Heart right ventricle (tissue), 16 donors: ENCODE measurements at regions not wholly inside any gene's neighbourhood (a gene's known extent, or its start where the extent isn't known, plus 50 kb on each side); places are given as distances from the start of the nearest gene placed in this dataset.

ENCODE experiments used
- ATAC-seq, 8 donors: fragments of 200-7000 bp; cut with Tn5 transposase; one replicate each; pipeline ENCODE4 v1.9.1; 2020; ENCODE audit warnings: mild to moderate bottlenecking in 8 of 8, moderate library complexity in 8 of 8, moderate number of reproducible peaks in 1 of 8
- DNase-seq, 2 donors: peaks; one replicate each; pipeline ENCODE4 v3.0.0-alpha.2; 2020
- H3K27ac ChIP-seq, 10 donors: fragments of 200-600 bp; sonication (generic) in 2 of 10; one replicate each; pipeline versions ENCODE4 v1.5.0 to v1.8.0; 2020 to 2022; ENCODE audit warnings: mild to moderate bottlenecking in 3 of 10
- H3K27me3 ChIP-seq, 7 donors: fragments of 200-600 bp; one replicate each; pipeline ENCODE4 v1.8.0; 2021 to 2022; ENCODE audit warnings: mild to moderate bottlenecking in 2 of 7
- H3K36me3 ChIP-seq, 9 donors: fragments of 200-600 bp; sonication (generic) in 1 of 9; one replicate each; pipeline versions ENCODE4 v1.5.0 to v1.8.0; 2020 to 2022; ENCODE audit warnings: mild to moderate bottlenecking in 2 of 9
- H3K4me1 ChIP-seq, 9 donors: fragments of 200-600 bp; sonication (generic) in 1 of 9; one replicate each; pipeline versions ENCODE4 v1.5.0 to v1.8.0; 2020 to 2022; ENCODE audit warnings: mild to moderate bottlenecking in 4 of 9
- H3K4me3 ChIP-seq, 10 donors: fragments of 200-600 bp; sonication (generic) in 2 of 10; one replicate each; pipeline versions ENCODE4 v1.5.0 to v1.8.0; 2020 to 2022; ENCODE audit warnings: mild to moderate bottlenecking in 7 of 10, moderate library complexity in 2 of 10
- H3K9me3 ChIP-seq, 11 donors: fragments of 200-600 bp in 10 of 11; sonication (generic) in 2 of 11; one replicate each; pipeline versions ENCODE4 v1.5.0 to v1.8.0; 2013 to 2022; ENCODE audit warnings: mild to moderate bottlenecking in 2 of 11, control low read depth in 1 of 11, moderate library complexity in 1 of 11
- WGBS, 2 donors: extraction: QIAGEN DNeasy Blood & Tissue Kit; methylation state at CpG; one replicate each; pipeline ENCODE4 v1.1.7; 2013; ENCODE audit warnings: inconsistent platforms in 1 of 2; 5-methylcytosine and 5-hydroxymethylcytosine counted together
- intact Hi-C, 10 donors: fragments of 100-400 bp; cut with DNase I; formaldehyde crosslinking; loops; one replicate each; pipeline versions ENCODE4 v1.11.1 to v1.14.2; 2022
- TF ChIP-seq, protein P1 (sequence below), 9 donors: fragments of 200-600 bp; sonication (generic) in 2 of 9; IDR thresholded peaks; one replicate each; pipeline versions ENCODE4 v1.5.0 to v1.8.0; 2021 to 2022; ENCODE audit warnings: antibody characterized with exemption in 9 of 9, mild to moderate bottlenecking in 5 of 9, moderate library complexity in 1 of 9
- donor health status: Arrhythmogenic right ventricular cardiomyopathy.
- donor health status: ischemic (EF 13 %, LVEDD 7.1; RV severe dilation, severe dysfunction).
- donor health status: healthy with polysubstance abuse.
- donor health status: DM: no; HTN: yes; CAD: no.
- donor health status: DM: no; HTN: no; CAD: no.
- donor health status: ischemic (EF 25% LVEDD 6.9; RV normal size, moderate dysfunction).
- donor health status: ischemic (EF 25% LVEDD 5.7; RV mildly dilated, moderate dysfunction).
- donor health status: healthy.
- donor health status: DM: yes; HTN: yes; CAD: no.
- donor health status: Ischemic cardiomyopathy.
- donor health status: ischemic (EF 35%, LVEDD 5.7; RV mildly dilated, moderate dysfunction).
- donor health status: nonischemic (EF 11% LVEDD 7.7; RV severe dilation, severe dysfunction).
- donor health status: DM: yes; HTN: yes; CAD: no.
- donor health status: PGD.
- donor health status: ischemic (EF 29% LVEDD 5.4; RV normal size, mild dysfunction).
- donor health status: nonischemic (EF 23%, LVEDD 6.1; RV moderate dilation, normal function).

DNA sequence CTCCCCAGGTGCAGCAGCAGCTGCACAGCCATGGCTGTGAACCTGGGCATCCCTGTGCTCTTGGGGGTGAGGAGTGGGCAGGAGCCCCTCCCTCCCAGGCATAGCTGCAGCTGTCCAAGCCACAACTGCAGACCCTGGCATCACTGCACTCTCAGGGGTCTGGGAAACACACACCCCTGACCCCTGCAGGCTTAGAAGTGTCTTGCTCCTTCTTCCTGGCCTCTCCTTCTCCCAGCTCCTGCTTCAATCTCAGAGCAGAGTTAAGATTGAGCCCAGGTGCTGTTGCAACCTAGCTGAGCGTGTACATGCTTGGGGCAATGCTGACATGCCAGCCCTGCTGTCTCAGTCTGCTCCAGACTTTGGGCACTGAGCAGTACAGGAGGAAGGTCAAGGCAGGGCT is 833.6 kb downstream of the FLRT2 start:
- Histone ChIP-seq H3K27ac (no peak overlapping the region), H3K9me3 (no peaks in the 10 kb centered on the region), H3K27me3 (no peaks in the 10 kb centered on the region), H3K4me3 (no peak overlapping the region), H3K4me1 (no peaks in the 10 kb centered on the region), H3K36me3 (no peaks in the 10 kb centered on the region)
- ATAC-seq = no peak
- whole genome bisulfite sequencing, 2 donors = 80 to 92% methylated on average over 1 of the region's 1 CpG
- intact Hi-C loops = no loop called here
- TF ChIP-seq, protein P1, sequence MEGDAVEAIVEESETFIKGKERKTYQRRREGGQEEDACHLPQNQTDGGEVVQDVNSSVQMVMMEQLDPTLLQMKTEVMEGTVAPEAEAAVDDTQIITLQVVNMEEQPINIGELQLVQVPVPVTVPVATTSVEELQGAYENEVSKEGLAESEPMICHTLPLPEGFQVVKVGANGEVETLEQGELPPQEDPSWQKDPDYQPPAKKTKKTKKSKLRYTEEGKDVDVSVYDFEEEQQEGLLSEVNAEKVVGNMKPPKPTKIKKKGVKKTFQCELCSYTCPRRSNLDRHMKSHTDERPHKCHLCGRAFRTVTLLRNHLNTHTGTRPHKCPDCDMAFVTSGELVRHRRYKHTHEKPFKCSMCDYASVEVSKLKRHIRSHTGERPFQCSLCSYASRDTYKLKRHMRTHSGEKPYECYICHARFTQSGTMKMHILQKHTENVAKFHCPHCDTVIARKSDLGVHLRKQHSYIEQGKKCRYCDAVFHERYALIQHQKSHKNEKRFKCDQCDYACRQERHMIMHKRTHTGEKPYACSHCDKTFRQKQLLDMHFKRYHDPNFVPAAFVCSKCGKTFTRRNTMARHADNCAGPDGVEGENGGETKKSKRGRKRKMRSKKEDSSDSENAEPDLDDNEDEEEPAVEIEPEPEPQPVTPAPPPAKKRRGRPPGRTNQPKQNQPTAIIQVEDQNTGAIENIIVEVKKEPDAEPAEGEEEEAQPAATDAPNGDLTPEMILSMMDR (IDR thresholded peaks at IDR 0.05) = no peak
- no peak for DNase-seq

DNA sequence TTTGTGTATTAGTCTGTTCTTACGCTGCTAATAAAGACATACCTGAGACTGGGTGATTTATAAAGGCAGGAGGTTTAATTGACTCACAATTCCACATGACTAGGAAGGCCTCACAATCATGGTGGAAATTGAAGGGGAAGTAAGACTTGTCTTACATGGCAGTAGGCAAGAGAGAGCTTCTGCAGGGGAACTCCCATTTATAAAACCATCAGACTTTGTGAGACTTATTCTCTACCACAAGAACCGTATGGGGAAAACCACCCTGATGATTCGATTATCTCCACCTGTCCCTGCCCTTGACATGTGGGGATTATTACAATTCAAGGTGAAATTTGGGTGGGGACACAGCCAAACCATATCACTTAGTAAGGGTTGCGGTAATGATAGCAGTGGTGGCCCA is 833.1 kb downstream of the FLRT2 start:
- Histone ChIP-seq H3K27ac (no peak overlapping the region), H3K4me1 (no peaks in the 10 kb centered on the region), H3K4me3 (no peak overlapping the region), H3K36me3 (no peaks in the 10 kb centered on the region), H3K9me3 (no peaks in the 10 kb centered on the region), H3K27me3 (no peaks in the 10 kb centered on the region)
- TF ChIP-seq, protein P1 (IDR thresholded peaks at IDR 0.05) = no peak
- intact Hi-C loops = no loop called here
- ATAC-seq (no peak), DNase-seq (no peak)
- WGBS, 2 donors = 82 to 85% methylated on average over 4 of the region's 4 CpGs

DNA sequence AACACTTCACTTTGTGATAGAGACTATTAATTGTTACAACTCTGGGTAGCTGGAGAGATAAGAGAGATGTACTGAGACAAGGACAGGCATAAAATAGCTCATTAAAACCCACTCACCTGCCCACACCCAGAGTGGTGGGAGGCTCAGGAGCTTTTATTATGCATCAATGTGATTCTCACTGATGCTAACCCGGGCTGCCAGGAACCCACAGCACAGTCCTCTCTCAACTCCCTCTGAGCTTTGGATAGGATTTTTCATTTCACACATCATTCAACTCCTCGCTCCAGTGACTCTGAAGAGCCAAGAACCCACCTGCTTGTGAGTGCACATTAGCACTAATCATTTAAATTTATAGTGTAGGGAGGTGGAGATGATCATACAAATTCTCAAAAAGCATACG is 827.9 kb downstream of the FLRT2 start:
- Histone ChIP-seq H3K4me1 (no peaks in the 10 kb centered on the region), H3K27me3 (no peaks in the 10 kb centered on the region), H3K4me3 (no peak overlapping the region), H3K36me3 (no peaks in the 10 kb centered on the region), H3K27ac (no peak overlapping the region), H3K9me3 (no peaks in the 10 kb centered on the region)
- intact Hi-C loops = no loop called here
- ATAC-seq (no peak), DNase-seq (no peak)
- WGBS, 2 donors = 54% methylated on average over 3 of the region's 3 CpGs
- TF ChIP-seq, protein P1 (IDR thresholded peaks at IDR 0.05) = no peak

DNA sequence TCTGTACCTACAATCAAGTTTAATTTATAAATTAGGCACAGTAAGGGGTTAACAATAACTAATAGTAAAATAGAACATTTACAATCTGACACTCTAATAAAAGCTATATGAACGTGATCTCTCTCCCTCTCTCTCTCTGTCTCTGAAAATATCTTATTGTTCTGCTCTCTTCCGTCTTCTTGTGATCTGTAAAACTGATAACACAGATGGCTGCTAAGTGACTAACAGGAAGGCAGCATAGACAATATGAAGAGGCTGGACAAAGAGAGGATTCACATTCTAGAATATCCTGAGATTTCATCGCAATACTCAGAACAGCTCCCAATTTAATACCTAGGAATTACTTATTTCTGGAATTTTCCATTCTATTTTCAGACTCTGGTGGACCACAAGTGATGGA is 827.2 kb downstream of the FLRT2 start:
- H3K27ac ChIP-seq = no peak overlapping the region
- no peak for ATAC-seq
- no peak for DNase-seq
- H3K27me3 ChIP-seq = no peaks in the 10 kb centered on the region
- TF ChIP-seq, protein P1 (IDR thresholded peaks at IDR 0.05) = no peak
- H3K36me3 ChIP-seq = no peaks in the 10 kb centered on the region
- WGBS, 2 donors = 46 to 51% methylated on average over 3 of the region's 3 CpGs
- no peaks in the 10 kb centered on the region for H3K4me1 ChIP-seq
- H3K9me3 ChIP-seq = no peaks in the 10 kb centered on the region
- no peak overlapping the region for H3K4me3 ChIP-seq
- intact Hi-C loops = no loop called here
